SHP77 (cell line): ENCODE measurements at regions not wholly inside any gene's neighbourhood (a gene's known extent, or its start where the extent isn't known, plus 50 kb on each side); places are given as distances from the start of the nearest gene placed in this dataset.

Source experiments
- DNase-seq, 2 experiments: peaks; one replicate each; lab custom pipeline; 2025; lab: John Stamatoyannopoulos, UW

GRCh38 chr2:196316050-196316430, 144.7 kb upstream of the STK17B start:
- no peak for DNase-seq

- no peak for DNase-seq
These were observed 147.4 kb upstream of the STK17B start for GRCh38 chr2:196318517-196319377.

GRCh38 chr2:196322973-196323810, 151.8 kb upstream of the STK17B start:
- DNase-seq: no peak

GRCh38 chr2:196324211-196324610, 152.8 kb upstream of the STK17B start:
- no peak for DNase-seq

GRCh38 chr2:196328088-196328680, 156.8 kb upstream of the STK17B start:
- DNase-seq: no peak

- no peak for DNase-seq
These were observed 158.6 kb upstream of the STK17B start for GRCh38 chr2:196329959-196330358.

- DNase-seq: peak; percentile 48 to 81
These were observed 159.3 kb upstream of the STK17B start for GRCh38 chr2:196330645-196331044.

- DNase-seq: peak; percentile 72
These were observed 159.8 kb upstream of the STK17B start for GRCh38 chr2:196331143-196331542.

- no peak for DNase-seq
These were observed 160.5 kb upstream of the STK17B start for GRCh38 chr2:196331851-196332250.

GRCh38 chr2:196333397-196333796, 162.0 kb upstream of the STK17B start:
- DNase-seq: no peak

GRCh38 chr2:196334710-196335109, 163.3 kb upstream of the STK17B start:
- no peak for DNase-seq

GRCh38 chr2:196335221-196335634, 163.8 kb upstream of the STK17B start:
- no peak for DNase-seq

GRCh38 chr2:196336207-196336606, 164.8 kb upstream of the STK17B start:
- no peak for DNase-seq

- no peak for DNase-seq
These were observed 165.3 kb upstream of the STK17B start for GRCh38 chr2:196336715-196337114.

GRCh38 chr2:196337208-196337953, 166.0 kb upstream of the STK17B start:
- DNase-seq: peak in 1 of 2 experiments; percentile 3

- no peak for DNase-seq
These were observed 167.1 kb upstream of the STK17B start for GRCh38 chr2:196338440-196338839.

GRCh38 chr2:196341277-196341841, 170.0 kb upstream of the STK17B start:
- no peak for DNase-seq

GRCh38 chr2:196344397-196344796, 173.0 kb upstream of the STK17B start:
- no peak for DNase-seq

- no peak for DNase-seq
These were observed 182.3 kb upstream of the STK17B start for GRCh38 chr2:196353717-196354116.

- DNase-seq: no peak
These were observed 182.8 kb upstream of the STK17B start for GRCh38 chr2:196354186-196354585.

- DNase-seq: no peak
These were observed 185.0 kb upstream of the STK17B start for GRCh38 chr2:196356332-196356731.

GRCh38 chr2:196360650-196361049, 189.3 kb upstream of the STK17B start:
- no peak for DNase-seq
